Gastroesophageal sphincter (tissue), 4 donors: ENCODE measurements at regions not wholly inside any gene's neighbourhood (a gene's known extent, or its start where the extent isn't known, plus 50 kb on each side); places are given as distances from the start of the nearest gene placed in this dataset.

Experiments
- ATAC-seq: fragments of 150-250 bp; one replicate; pipeline ENCODE4 v1.9.1; 2016; ENCODE audit warnings: mild to moderate bottlenecking, moderate library complexity
- H3K27ac ChIP-seq, 4 donors: fragments of 200-600 bp; sonication (generic) in 3 of 4; 1 replicate in 3 of 4; 2 replicates in 1 of 4; pipeline ENCODE4 v1.5.1; 2016 to 2019
- H3K27me3 ChIP-seq: fragments of 200-600 bp; sonication (generic); one replicate; pipeline ENCODE4 v1.5.1; 2019
- H3K36me3 ChIP-seq, 2 donors: fragments of 200-600 bp; sonication (generic); one replicate each; pipeline ENCODE4 v1.5.1; 2019; ENCODE audit warnings: control low read depth in 1 of 2
- H3K4me1 ChIP-seq, 3 donors: fragments of 200-600 bp; sonication (generic); 1 replicate in 2 of 3; 2 replicates in 1 of 3; pipeline ENCODE4 v1.5.1; 2016 to 2019; ENCODE audit warnings: control low read depth in 2 of 3
- H3K4me3 ChIP-seq, 2 donors: fragments of 200-600 bp; sonication (generic); one replicate each; pipeline ENCODE4 v1.5.1; 2019; ENCODE audit warnings: mild to moderate bottlenecking in 1 of 2, moderate library complexity in 1 of 2
- H3K9me3 ChIP-seq, 3 donors: fragments of 200-600 bp; sonication (generic); one replicate each; pipeline ENCODE4 v1.5.1; 2017 to 2019; ENCODE audit warnings: control low read depth in 2 of 3
- CTCF ChIP-seq, 4 experiments: fragments of 200-600 bp in 2 of 4; fragments of 450-650 bp in 2 of 4; sonication (generic) in 1 of 4; IDR thresholded peaks; one replicate each; pipeline ENCODE4 v1.5.1; 2017 to 2019; ENCODE audit warnings: antibody characterized with exemption in 4 of 4, mild to moderate bottlenecking in 2 of 4, moderate library complexity in 2 of 4
- EP300 ChIP-seq: sonication (generic); formaldehyde crosslinking; IDR thresholded peaks from one replicate; pipeline ENCODE4 v1.6.1; 2017; ENCODE audit warnings: antibody characterized with exemption, mild to moderate bottlenecking
- POLR2A ChIP-seq, 2 donors: fragments of 450-650 bp; IDR thresholded peaks; one replicate each; pipeline ENCODE4 v1.6.1; 2017; ENCODE audit warnings: antibody characterized with exemption in 2 of 2, mild to moderate bottlenecking in 2 of 2, moderate library complexity in 1 of 2
- POLR2AphosphoS5 ChIP-seq: sonication (generic); formaldehyde crosslinking; IDR thresholded peaks from one replicate; pipeline ENCODE4 v1.6.1; 2017; ENCODE audit warnings: antibody characterized with exemption
- WGBS, 2 donors: methylation state at CpG; one replicate each; pipeline ENCODE4 v1.1.5; 2018; ENCODE audit warnings: low coverage in 1 of 2; 5-methylcytosine and 5-hydroxymethylcytosine counted together

- no peak for ATAC-seq
- no peaks in the 10 kb centered on the region for H3K4me1 ChIP-seq
- no peak for TF ChIP-seq POLR2AphosphoS5
- no peak for TF ChIP-seq POLR2A (IDR thresholded peaks at IDR 0.05)
- no peak for TF ChIP-seq EP300
- TF ChIP-seq CTCF (IDR thresholded peaks at IDR 0.05): no peak
- H3K4me3 ChIP-seq: no peak overlapping the region
- H3K27me3 ChIP-seq: no peaks in the 10 kb centered on the region
- 42 to 78% methylated on average over 2 of the region's 2 CpGs for WGBS, 2 donors
- H3K27ac ChIP-seq: no peak overlapping the region
- no peaks in the 10 kb centered on the region for H3K36me3 ChIP-seq
- H3K9me3 ChIP-seq: no peaks in the 10 kb centered on the region
Measured at GRCh38 chr9:82367016-82367415, 378.4 kb downstream of the SPATA31D1 start.

GRCh38 chr9:82367929-82368328 is 379.4 kb downstream of the SPATA31D1 start:
- H3K4me1 ChIP-seq: no peaks in the 10 kb centered on the region
- ATAC-seq: no peak
- H3K4me3 ChIP-seq: no peak overlapping the region
- TF ChIP-seq POLR2AphosphoS5 (no peak), EP300 (no peak), CTCF (IDR thresholded peaks at IDR 0.05) (no peak), POLR2A (IDR thresholded peaks at IDR 0.05) (no peak)
- H3K27me3 ChIP-seq: no peaks in the 10 kb centered on the region
- H3K36me3 ChIP-seq: no peaks in the 10 kb centered on the region
- no peak overlapping the region for H3K27ac ChIP-seq
- 77 to 100% methylated on average over 1 of the region's 1 CpG for WGBS, 2 donors
- no peaks in the 10 kb centered on the region for H3K9me3 ChIP-seq

GRCh38 chr9:82369251-82369945 is 380.8 kb downstream of the SPATA31D1 start:
- Histone ChIP-seq H3K27ac (no peak overlapping the region), H3K9me3 (no peaks in the 10 kb centered on the region), H3K4me1 (no peaks in the 10 kb centered on the region), H3K27me3 (no peaks in the 10 kb centered on the region), H3K36me3 (no peaks in the 10 kb centered on the region), H3K4me3 (no peak overlapping the region)
- no peak for ATAC-seq
- no peak for TF ChIP-seq EP300
- no peak for TF ChIP-seq POLR2AphosphoS5
- no peak for TF ChIP-seq POLR2A (IDR thresholded peaks at IDR 0.05)
- TF ChIP-seq CTCF (IDR thresholded peaks at IDR 0.05): no peak
- WGBS, 2 donors: 75 to 80% methylated on average over 2 of the region's 2 CpGs

- no peaks in the 10 kb centered on the region for H3K9me3 ChIP-seq
- no peak overlapping the region for H3K4me3 ChIP-seq
- H3K36me3 ChIP-seq: no peaks in the 10 kb centered on the region
- H3K4me1 ChIP-seq: no peaks in the 10 kb centered on the region
- no peak for TF ChIP-seq POLR2A (IDR thresholded peaks at IDR 0.05)
- H3K27me3 ChIP-seq: no peaks in the 10 kb centered on the region
- H3K27ac ChIP-seq: no peak overlapping the region
- no peak for ATAC-seq
- WGBS, 2 donors: 76 to 83% methylated on average over 2 of the region's 2 CpGs
Measured at GRCh38 chr9:82375041-82375440, 386.5 kb downstream of the SPATA31D1 start.

- H3K4me3 ChIP-seq: no peak overlapping the region
- 100% methylated on average over 2 of the region's 4 CpGs; no CpG with 5 or more reads in 1 of the 2 donors for WGBS, 2 donors
- H3K36me3 ChIP-seq: no peaks in the 10 kb centered on the region
- TF ChIP-seq POLR2AphosphoS5: no peak
- H3K27me3 ChIP-seq: no peaks in the 10 kb centered on the region
- no peak for ATAC-seq
- no peak overlapping the region for H3K27ac ChIP-seq
- no peaks in the 10 kb centered on the region for H3K4me1 ChIP-seq
- H3K9me3 ChIP-seq: no peaks in the 10 kb centered on the region
Measured at GRCh38 chr9:82376677-82377232, 388.2 kb downstream of the SPATA31D1 start.

GRCh38 chr9:82382887-82383616 is 394.5 kb downstream of the SPATA31D1 start:
- H3K27ac ChIP-seq: no peak overlapping the region
- TF ChIP-seq POLR2A (IDR thresholded peaks at IDR 0.05) (no peak), EP300 (no peak), POLR2AphosphoS5 (no peak), CTCF (IDR thresholded peaks at IDR 0.05) (no peak)
- H3K27me3 ChIP-seq: no peaks in the 10 kb centered on the region
- H3K36me3 ChIP-seq: no peaks in the 10 kb centered on the region
- no peak overlapping the region for H3K4me3 ChIP-seq
- no peak for ATAC-seq
- H3K4me1 ChIP-seq: no peaks in the 10 kb centered on the region
- 90% methylated on average over 6 of the region's 6 CpGs for WGBS, 2 donors
- no peaks in the 10 kb centered on the region for H3K9me3 ChIP-seq
